Glomerular visceral epithelial cell (primary cell): ENCODE measurements at regions not wholly inside any gene's neighbourhood (a gene's known extent, or its start where the extent isn't known, plus 50 kb on each side); places are given as distances from the start of the nearest gene placed in this dataset.
"Not testable (repeated sequence)": the region's sequence is repeated elsewhere in the genome, so short reads cannot be mapped to it uniquely, and the experiment has no call there.

Source experiments
- DNase-seq: peaks from one replicate; pipeline ENCODE4 v3.0.0-alpha.2; 2016; ENCODE audit errors: extremely low spot score

DNA sequence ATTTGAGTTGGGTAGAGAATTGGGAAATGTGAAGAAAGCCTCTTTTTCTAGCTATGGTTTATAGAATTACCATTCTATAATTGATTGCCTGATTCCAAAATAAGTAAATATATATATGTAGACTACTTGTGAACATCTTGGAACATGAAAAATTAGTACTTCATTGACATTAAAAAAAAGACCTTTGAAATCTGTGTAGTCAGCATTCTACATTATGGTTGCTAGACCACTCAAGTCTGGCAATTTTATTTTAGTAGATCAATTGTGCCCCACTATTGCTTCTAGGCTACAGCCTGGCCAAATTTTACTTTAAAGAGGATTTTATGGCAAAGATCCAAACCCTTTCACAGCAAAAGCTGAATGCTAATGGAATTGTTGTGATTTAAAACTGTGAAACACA is 279.8 kb downstream of the IKZF2 start:
- DNase-seq, result no peak

DNA sequence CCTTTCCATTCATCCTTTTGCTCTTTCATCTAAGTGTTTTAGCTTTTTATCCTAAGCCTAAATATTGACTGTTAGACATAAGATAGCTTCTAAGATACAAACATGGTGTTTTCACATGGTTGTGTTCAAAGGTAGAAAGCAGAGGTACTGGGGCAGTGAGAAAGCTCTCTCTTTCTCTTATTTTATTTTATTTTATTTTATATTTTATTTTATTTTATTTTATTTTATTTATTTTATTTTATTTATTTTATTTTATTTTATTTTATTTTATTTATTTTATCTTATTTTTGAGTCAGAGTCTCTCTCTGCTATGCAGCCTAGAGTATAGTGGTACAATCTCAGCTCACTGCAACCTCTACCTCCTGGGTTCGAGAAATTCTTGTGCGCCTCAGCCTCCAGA is 287.2 kb downstream of the IKZF2 start:
- DNase-seq, result no peak

DNA sequence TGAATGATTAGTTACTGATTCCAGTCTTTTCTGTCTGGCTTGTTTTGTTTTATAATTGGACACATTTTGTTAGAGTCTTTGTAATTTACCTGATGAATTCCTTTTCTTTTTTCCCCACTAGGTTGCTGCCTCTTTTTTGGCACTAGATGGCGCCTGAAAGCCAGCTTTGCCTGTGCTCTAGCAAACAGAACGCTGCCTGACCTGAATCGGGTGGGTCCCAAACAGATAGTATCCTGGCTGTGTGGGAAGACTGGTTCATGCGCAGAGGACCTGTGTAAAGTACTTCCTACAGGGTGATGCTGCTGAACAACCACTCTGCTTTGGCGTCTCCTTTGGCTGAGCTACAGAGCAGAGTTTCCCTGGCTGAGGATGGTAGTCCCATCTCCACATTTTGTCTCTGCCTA is 288.2 kb downstream of the IKZF2 start:
- DNase-seq, result peak; percentile 17

DNA sequence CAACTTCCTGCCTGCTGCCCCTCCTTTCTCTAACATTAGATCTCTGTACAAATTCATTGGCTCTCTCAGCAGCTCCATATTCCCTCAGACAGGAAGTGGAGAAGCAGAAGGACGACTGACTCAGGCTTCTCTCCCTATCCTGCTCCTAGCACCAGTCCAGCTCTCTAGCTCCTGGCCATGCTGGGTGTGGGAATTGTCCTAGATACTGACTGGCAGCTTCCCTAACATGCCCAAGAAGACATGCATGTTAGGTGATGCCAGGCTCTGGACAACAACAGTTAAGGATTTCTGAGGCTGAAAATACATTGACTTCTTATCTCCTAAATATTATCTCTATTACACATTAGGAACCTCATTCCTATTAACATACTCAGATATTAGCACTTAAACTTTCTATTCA is 292.9 kb downstream of the IKZF2 start:
- DNase-seq, result no peak

DNA sequence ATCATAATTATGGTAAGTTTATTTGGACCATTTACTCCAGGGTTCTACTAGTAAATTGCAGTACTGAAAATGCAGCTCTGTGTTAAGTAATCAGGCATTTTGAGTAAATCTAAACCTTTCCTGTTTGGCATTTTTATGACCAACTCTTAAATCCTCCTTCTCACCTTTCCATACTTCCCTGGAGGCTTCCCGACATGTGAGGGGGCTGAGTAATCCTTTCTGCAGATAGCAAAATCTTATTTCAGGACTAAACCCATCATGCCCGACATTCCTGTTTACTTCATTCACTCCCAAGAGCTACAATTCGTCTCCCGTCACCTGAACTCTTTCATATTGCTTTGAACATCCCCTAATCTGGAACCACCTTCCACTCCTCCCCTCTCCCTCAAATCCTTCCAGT is 296.6 kb downstream of the IKZF2 start:
- DNase-seq, result no peak

DNA sequence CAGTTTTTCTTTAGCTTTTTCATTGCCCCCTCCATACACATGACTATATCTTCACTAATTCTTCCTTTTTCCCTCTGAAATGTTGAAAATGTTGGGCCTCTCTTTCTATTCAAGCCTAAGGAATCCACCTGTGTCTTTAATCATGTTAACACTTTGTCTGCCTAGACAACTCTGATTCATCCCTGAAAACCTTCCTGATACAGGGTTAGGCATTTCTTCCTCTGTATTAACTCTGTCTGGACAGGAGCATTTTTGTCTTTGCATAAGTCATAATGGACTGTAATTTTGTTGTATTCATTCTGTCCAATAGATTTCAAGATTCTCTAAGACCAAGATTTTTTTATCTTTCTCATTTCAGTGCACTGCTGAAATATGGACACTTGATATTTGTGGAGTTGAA is 297.3 kb downstream of the IKZF2 start:
- DNase-seq, result no peak

DNA sequence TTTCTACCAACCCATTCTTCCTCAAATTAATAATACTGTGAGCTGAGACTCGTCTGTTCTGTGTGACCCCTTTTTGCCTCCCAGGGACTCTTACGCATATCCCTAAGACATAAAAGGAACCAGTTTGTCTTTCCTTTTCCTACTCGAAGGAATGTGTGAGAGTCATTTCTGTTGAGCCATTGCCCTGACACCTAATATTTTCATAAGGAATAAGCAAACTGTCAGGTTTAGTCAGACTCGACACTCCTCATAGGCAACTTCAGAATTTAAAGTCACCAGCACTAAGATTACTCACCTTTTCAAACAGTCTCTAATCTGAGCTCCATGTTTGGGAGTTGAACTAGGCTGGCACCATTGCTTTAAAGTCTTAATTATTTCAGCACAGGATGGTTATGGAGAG is 305.5 kb downstream of the IKZF2 start:
- DNase-seq, result no peak

DNA sequence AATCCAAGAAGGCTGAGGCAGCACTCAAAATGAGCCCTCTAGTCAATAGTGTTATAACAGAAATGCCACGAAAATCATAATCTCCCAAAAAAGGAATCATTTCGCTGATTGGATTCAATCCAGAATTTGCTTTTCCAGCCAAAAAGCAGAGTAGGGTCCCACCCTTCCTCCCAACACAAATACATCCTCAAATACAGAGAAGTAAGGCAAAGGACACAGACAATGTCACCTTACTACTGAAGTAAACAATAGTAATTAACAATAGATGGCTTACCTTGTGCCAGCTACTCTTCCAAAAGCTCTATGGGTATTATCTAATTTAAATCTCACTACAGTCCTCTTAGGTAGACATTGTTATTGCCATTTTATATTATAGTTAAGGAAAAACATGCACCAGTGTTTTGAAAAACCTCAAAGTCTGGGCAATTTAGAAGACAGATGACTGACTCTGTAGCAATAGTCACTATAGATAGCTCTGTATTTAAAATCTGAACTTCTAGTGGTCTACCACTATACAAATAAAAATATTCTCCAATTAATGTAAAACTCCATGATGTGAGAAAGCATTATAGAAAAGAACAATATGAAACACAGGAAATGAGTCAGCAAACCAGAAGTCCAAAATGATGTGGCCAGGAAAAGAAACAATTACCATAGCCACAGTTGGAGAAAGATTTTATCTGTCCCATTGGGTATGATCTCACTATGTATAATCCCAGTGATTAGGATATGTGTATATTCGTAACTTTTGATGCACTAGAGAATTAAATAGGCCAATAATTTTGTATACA is 305.0 kb upstream of the ERBB4 start:
- peak; percentile 52 for DNase-seq

DNA sequence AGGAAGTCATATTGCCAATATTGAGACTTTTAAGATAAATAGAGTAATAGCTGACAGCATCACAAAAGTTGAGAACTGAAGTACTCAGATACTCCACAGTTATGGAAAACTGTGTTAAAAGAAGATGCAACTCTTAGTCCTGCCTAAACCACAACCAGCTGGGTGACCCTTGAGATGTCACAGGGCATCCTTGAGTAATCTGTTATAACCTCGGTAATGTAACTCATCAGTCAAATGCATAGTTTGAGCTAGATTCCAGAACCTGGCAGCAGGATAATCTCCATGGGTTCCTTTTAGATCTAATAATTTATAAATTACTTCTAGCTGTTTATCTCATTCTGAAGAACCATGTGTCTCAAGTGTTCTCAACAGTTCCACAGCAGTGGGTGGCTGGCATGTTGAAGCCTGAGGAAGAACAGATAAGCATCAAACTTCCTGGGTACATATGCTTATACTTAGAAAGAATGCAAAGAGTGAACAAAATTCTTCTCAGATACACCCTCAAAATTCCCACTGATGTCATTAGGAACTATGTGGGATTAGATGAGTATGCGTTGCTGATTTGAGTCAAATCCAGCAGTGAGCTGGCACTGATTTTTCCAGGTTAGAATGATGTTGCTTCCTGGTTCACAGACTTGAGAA is 304.1 kb upstream of the ERBB4 start:
- peak; percentile 31 for DNase-seq

DNA sequence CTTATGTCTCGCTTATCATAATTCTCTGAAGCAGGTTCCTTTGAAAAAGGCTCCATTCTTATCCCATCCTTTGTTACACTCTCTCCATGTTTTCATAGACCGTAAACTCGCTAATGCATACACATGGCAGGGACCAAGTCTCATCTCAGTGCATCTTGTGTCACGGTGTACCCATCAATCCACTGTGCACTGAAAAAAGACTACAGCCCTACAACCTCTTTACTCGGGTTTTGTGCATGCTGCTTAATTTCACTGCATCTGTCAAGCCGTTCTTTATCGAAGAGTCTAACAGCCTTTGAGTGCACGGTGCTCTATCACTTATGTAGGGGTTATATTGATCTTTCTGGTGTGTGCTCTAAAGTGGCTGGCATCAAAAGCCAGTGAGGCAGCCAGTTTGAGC is 302.9 kb upstream of the ERBB4 start:
- DNase-seq, result no peak

DNA sequence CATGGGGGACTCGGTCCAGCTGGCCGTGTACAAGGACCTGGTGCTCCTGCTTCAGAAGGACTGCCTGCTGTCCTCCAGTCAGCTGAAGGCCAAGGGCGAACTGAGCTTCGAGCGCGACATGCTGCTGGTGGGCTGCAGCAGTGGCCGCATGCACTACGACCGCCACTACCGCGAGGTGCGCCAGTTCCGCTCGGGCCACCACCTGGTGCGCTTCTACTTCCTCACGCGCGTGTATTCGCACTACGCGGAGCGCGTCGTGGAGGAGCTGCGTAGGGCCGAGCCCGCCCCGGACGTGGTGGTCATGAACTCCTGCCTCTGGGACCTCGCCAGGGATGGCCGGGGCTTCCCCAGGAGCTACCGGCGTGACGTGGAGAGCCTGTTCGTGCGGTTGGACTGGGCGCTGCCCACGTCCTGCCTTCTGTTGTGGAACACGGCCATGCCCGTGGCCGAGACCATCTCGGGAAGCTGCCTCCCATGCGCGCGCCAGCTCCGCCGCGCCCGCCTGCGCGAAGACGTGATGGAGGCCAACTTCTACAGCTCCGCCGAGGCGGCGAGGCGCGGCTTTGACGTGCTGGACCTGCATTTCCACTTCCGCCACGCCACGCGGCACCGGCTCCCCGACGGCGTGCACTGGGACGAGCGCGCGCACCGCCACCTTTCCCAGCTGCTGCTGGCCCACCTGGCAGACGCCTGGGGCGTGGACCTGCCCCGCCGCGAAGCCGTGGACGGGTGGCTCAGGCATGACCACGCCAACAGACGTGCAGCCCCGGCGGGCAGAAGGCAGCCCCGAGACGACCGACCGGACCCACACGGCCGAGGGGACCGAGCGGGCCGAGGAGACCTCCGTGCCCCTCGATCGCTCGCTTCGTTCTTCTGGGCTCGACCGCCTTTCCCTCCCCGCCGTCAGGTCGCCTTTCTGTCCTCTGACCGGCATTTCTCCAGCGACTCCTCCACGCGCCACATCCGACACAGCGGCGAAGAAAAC is 293.9 kb upstream of the ERBB4 start:
- no peak for DNase-seq

DNA sequence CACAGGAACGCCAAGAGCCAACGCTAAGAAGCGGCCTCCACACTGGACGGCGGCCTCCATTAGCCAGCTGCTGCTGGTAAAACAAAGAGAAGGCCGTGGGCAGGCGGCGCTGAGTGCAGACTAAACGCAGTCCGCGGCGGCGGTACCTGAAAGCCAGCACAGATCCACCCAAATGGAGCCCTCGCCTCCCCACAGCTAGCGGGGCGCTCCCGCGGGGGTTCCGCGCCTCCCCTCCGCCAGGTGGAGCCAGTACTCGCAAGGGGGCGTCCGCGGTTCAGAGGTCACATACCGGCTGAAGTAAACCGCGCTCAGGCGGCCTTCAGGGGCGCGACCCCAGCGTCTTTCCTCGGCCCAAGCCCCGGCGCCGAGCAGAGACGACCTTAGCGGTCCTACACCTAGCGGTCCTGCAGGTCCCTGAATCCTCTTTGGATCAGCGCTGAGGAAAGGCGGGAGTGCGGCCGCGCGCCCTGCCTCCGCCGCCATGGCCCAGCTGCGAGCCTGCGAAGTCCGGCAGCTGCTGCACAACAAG is 293.1 kb upstream of the ERBB4 start:
- DNase-seq, result no peak

DNA sequence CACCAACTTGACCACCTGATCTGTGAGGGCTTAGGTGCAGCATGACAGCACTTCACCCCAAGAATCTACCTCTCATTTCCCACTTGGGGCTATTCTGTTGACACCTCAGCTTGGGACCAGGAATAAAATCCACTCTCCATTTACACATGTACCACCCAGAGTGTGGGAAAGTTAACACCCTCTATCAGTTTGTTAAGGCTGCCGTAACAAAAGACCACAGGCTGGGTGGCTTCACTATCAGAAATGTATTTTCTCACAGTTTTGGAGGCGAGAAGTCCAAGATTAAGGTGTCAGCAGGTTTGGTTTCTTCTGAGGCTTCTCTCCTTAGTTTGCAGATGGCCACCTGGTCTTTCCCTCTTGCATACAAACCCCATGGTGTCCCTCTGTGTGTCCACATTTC is 277.7 kb upstream of the ERBB4 start:
- no peak for DNase-seq

DNA sequence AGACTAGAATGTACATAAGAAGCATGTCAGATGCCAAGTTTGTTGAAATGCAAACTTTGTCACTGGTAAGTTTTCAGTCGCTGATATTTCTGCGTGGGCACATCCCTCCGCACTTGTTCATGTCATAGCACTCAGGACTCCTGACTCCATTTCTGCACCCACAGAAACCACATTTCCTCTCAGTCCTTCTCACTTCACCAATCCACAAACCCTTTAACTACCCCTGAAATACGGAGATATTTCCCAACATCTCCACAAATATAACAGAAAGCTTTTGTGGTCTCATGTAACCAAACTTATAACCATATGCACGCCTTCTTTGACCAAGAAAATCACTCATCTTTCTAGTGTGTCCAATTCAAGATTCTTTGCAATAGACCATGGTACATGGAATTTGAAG is 276.9 kb upstream of the ERBB4 start:
- no peak for DNase-seq

DNA sequence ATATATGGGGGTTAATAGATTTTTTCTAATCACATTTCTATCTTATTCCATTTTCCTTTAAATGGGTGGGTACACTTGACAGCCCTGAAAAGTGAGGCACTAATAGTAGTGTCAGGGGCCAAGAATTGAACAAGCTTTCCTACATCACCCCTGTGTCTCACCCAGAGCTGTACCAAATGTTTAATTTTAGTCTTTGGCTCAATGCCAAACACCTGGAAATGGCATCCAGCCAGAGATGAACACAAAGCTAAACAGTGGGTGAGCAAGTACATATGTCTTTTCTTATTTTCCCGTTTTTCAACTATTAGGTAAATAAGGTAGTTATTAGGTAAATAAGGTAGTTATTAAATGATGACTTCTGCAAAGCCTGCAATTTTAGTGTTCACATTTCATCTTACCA is 276.3 kb upstream of the ERBB4 start:
- DNase-seq, result no peak

DNA sequence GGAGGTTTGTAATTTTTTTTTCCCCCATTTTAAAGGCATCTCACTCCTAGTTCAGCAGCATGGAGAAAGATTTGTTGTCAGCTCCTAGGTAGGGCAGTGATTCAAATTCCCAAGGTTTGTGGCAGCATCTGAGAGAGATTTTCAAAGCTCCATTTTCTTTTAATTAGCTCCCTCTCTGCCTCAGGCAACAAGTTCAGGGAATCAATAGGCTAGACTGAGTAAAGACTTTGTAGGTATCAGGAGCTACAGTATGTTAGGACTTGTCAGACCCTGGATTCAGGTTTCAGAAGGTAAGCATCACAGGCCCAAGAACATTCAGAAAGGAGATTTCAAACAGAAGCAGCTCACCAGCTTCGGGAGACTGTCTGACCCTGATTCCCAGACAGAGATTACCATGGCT is 273.3 kb upstream of the ERBB4 start:
- DNase-seq, result no peak

DNA sequence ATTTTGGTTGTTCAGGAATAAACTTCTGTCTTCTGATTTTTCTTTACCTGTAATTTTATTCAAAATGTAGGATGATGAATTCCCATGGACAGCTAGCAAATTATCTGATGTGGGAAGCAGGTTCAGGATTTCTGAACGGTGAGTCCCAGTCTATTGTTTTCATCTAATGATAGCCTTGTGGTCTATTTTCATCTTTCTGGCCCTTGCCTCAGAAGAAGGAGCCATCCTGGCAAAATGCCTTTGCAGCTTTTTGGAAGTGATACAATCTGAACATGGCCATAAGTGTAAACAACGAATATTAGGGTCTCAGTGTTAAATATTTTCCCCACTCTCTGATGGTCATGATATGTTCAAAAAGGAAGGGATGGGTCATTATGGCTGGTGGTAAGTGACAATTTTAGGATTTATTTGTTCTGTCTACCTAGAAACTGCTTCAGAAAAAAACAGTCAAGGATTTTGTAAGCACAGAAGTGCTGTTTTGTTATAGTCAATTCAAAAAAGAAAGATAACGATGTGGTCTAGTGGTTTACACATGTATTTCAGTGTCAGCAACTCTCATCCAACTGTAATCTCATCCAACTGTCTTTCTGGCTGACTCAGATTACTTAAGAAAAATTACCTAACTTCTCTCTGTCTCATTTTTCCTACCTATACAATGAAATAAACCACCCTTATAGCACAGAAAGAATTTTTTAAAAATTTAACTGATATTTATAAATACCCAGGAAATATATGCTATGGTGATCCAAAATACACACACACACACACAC is 272.6 kb upstream of the ERBB4 start:
- DNase-seq, result no peak

DNA sequence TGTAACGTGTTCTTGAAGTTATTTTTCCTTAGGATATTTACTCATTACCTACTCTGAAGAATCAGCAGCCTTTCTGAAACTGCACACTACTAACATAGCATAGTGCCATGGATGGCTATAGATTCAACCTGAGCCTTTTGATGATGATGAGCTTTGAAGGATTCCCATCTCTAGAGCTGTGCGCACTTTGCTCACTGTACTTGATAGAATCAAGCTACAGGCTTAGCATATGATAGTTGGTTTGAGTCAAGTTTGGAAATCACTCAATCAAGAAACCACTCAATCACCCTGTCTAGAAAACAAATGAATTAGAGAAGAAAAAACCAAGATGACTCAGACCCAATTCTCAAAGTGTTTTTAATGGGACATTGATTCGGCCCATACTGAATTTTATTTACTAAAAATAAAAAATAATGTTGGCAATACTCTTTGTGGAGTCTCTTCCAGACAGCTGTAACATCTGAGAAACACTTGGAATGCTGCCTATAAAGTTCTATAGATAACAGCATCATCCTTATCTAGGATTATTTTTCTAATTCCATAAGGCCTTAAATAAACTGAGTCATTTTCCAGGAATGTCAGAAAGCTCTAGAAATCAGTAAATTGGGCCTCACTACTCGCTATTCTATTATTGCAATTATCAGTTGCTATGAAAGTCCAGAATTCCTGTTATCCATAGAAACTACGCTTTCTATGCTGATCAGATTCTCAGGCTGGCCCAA is 259.0 kb upstream of the ERBB4 start:
- no peak for DNase-seq

DNA sequence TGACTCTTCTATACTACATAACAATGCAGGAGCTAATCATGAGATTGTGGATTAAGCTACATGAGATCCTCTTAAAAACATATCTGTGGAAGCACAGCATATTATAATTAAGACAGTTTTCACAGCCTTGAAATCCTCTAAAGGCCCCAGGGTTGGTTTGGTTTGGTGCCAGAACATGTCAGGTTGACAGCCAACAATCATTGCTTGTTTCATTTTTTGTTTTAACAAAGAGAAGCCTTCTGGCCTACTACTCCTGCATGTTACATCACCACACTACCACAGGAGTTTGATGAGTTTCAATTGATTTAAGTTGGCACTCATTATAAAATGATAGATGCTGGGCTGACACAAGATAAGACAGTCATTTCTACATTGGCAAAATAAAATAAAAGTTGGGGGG is 255.9 kb upstream of the ERBB4 start:
- DNase-seq, result no peak

DNA sequence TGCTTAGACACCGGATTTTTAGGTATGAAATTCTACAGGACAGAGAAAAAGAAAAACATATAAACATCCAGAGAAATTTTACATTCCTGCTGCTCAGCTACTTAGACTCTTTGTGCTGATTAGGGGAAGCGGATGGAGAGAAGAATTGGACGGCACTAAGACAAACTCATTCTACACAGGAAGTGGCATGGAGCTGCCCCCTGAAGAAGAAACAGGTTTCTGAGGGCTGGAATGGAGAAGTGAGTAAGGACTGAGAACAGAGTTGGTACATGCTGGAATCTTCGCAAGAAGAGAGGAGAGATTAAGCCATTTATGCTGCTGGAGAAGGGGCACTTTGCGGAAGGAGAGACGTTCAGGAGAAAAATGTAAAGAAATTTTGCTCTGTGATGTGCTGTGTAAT is 253.0 kb upstream of the ERBB4 start:
- no peak for DNase-seq

DNA sequence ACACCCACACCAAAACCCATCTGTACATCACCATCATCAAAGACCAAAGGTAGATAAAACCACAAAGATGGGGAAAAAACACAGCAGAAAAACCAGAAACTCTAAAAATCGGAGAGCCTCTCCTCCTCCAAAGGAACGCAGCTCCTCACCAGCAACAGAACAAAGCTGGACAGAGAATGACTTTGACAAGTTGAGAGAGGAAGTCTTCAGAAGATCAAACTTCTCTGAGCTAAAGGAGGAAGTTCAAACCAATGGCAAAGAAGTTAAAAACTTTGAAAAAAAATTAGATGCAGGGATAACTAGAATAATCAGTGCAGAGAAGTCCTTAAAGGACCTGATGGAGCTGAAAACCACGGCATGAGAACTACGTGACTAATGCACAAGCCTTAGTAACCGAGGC is 247.5 kb upstream of the ERBB4 start:
- DNase-seq, result not testable (repeated sequence)
